ENCODE measurements at regions not wholly inside any gene's neighbourhood (a gene's known extent, or its start where the extent isn't known, plus 50 kb on each side); places are given as distances from the start of the nearest gene placed in this dataset.

DNA sequence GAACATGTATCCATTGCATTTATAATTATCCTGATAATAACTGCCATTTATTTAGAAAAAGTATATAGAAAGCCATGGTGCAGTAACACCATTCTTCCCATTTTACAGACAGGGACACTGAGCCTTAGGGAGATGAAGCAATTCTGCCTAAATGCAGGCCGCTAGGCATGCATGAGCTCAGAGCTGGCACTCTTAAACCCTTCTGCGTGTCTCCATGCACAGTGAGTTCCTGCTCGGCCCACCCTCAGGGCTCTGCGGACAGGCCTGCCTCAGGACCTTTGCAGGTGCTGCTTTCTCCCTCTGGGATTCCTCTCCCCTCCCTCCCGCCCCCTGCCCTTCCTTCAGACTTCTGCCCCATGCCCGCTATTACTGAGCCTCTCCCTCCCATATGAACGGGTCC, 54.3 kb upstream of the WSB1 start:
- H3K14ac ChIP-seq (ENCODE audit: low read length in 2 of 2) = no peak overlapping the region
- H3K23ac ChIP-seq (ENCODE audit: low read length in 2 of 2) = no peak overlapping the region
- H2BK120ac ChIP-seq (ENCODE audit: low read depth, low read length) = no peak overlapping the region
- no peak overlapping the region for H4K8ac ChIP-seq (ENCODE audit: low read length)
- H2BK12ac ChIP-seq (ENCODE audit: low read length in 2 of 2) = no peak overlapping the region
- DNase-seq = no peak
- 91% methylated on average over 4 of the region's 7 CpGs for WGBS
- H3K9me3 ChIP-seq (ENCODE audit: control insufficient read depth, low read length) = no peaks in the 10 kb centered on the region
- no peaks in the 10 kb centered on the region for H3K79me1 ChIP-seq (replicated peaks; ENCODE audit: low read length, poor library complexity, severe bottlenecking)
- H3K4me1 ChIP-seq (ENCODE audit: control insufficient read depth, insufficient read depth, low read depth, low read length) = no peaks in the 10 kb centered on the region
- no peak overlapping the region for H2AFZ ChIP-seq (ENCODE audit: low read depth, low read length)
- H2BK5ac ChIP-seq (ENCODE audit: low read depth, low read length, poor library complexity, severe bottlenecking) = no peak overlapping the region
- no peak overlapping the region for H3K4me2 ChIP-seq (ENCODE audit: low read length, poor library complexity, severe bottlenecking)
- H3K27me3 ChIP-seq (ENCODE audit: control insufficient read depth in 1 of 2, insufficient read depth in 1 of 2, low read length in 2 of 2) = no peaks in the 10 kb centered on the region
- H2BK15ac ChIP-seq (ENCODE audit: low read depth, poor library complexity, severe bottlenecking) = no peak overlapping the region
- no peak overlapping the region for H3K18ac ChIP-seq (ENCODE audit: low read depth in 1 of 2, low read length in 2 of 2)
- no peak overlapping the region for H3K4ac ChIP-seq (ENCODE audit: low read depth in 1 of 2, low read length in 2 of 2)
- no peak overlapping the region for H3K9ac ChIP-seq (ENCODE audit: low read length)
- no peak overlapping the region for H3K4me3 ChIP-seq (ENCODE audit: insufficient read depth in 1 of 2, low read depth in 1 of 2, low read length in 2 of 2)
- no peak overlapping the region for H3K27ac ChIP-seq (ENCODE audit: low read length, poor library complexity, severe bottlenecking)
- H2AK5ac ChIP-seq (ENCODE audit: low read length, severe bottlenecking) = no peak overlapping the region
- no peaks in the 10 kb centered on the region for H3K36me3 ChIP-seq (ENCODE audit: control insufficient read depth in 1 of 2, insufficient read depth in 2 of 2, low read depth in 1 of 2, low read length in 2 of 2)
- H4K91ac ChIP-seq (ENCODE audit: low read length) = no peak overlapping the region

DNA sequence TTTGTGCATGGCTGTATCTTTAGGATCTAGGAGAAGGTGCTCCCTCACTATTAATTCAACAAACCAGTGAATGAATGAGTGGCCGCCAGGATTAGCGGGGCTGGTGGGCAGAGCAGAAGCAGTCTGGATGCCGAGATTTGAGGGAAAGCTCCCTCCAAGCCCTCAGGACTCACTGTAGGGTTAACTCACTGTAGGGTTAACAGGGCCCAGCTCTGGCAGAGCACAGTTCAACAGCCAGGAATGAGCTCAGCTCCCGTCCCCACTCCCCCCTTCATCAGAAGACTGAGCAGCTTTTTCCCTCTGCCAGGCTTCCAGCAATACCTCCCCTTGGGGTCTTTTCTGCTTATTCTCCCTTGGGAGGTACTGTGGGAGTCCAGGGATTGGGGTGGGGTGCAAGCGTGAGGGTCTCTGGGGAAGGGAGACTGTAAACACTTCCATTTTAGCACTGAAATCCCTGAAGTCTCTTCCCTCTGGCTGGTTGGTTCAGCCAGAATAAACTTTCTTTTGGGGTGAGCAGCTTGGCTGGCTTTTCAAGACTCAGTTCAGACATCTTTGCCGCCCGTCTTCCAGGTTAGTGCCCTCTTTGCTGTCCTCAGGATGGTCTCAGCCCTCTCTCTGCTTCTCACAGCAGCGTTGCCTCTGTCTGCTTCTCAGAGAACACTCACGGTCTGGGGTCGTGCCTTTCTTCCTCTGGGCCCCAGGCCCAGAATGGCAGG, 53.7 kb upstream of the WSB1 start:
- WGBS = 86% methylated on average over 9 of the region's 10 CpGs

DNA sequence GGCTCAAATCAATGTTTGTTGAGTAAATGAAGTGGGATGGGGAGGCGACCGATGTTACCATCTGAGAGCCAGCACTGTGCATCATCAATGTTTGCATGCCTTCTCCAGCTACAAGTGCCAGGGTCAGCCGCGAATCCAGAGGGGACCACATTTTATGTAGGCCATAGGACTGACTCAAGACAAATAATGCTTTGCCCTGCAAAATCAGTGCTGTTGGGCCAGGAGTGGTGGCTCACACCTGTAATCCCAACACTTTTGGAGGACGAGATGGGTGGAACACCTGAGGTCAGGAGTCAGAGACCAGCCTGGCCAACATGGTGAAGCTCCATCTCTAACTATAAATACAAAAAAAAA, 53.1 kb upstream of the WSB1 start:
- Histone ChIP-seq H3K23ac (ENCODE audit: low read length in 2 of 2) (no peak overlapping the region), H3K4me2 (ENCODE audit: low read length, poor library complexity, severe bottlenecking) (no peak overlapping the region), H2BK12ac (ENCODE audit: low read length in 2 of 2) (no peak overlapping the region), H3K9ac (ENCODE audit: low read length) (no peak overlapping the region), H2BK15ac (ENCODE audit: low read depth, poor library complexity, severe bottlenecking) (no peak overlapping the region), H3K79me1 (replicated peaks; ENCODE audit: low read length, poor library complexity, severe bottlenecking) (no peaks in the 10 kb centered on the region), H2BK120ac (ENCODE audit: low read depth, low read length) (no peak overlapping the region), H3K27me3 (ENCODE audit: control insufficient read depth in 1 of 2, insufficient read depth in 1 of 2, low read length in 2 of 2) (no peaks in the 10 kb centered on the region), H3K4ac (ENCODE audit: low read depth in 1 of 2, low read length in 2 of 2) (no peak overlapping the region), H2BK5ac (ENCODE audit: low read depth, low read length, poor library complexity, severe bottlenecking) (no peak overlapping the region), H3K36me3 (ENCODE audit: control insufficient read depth in 1 of 2, insufficient read depth in 2 of 2, low read depth in 1 of 2, low read length in 2 of 2) (no peaks in the 10 kb centered on the region), H4K8ac (ENCODE audit: low read length) (no peak overlapping the region), H3K4me3 (ENCODE audit: insufficient read depth in 1 of 2, low read depth in 1 of 2, low read length in 2 of 2) (no peak overlapping the region), H3K4me1 (ENCODE audit: control insufficient read depth, insufficient read depth, low read depth, low read length) (peaks cover 3% of the 10 kb centered on the region), H4K91ac (ENCODE audit: low read length) (no peak overlapping the region), H3K27ac (ENCODE audit: low read length, poor library complexity, severe bottlenecking) (no peak overlapping the region), H2AK5ac (ENCODE audit: low read length, severe bottlenecking) (no peak overlapping the region), H2AFZ (ENCODE audit: low read depth, low read length) (no peak overlapping the region), H3K14ac (ENCODE audit: low read length in 2 of 2) (no peak overlapping the region), H3K9me3 (ENCODE audit: control insufficient read depth, low read length) (no peaks in the 10 kb centered on the region), H3K18ac (ENCODE audit: low read depth in 1 of 2, low read length in 2 of 2) (no peak overlapping the region)
- no peak for DNase-seq
- 98% methylated on average over 4 of the region's 5 CpGs for WGBS

More for the DNA sequence above, 53.7 kb upstream of the WSB1 start:
- H3K4me3 ChIP-seq (ENCODE audit: insufficient read depth in 1 of 2, low read depth in 1 of 2, low read length in 2 of 2) = no peak overlapping the region
- no peak overlapping the region for H3K27ac ChIP-seq (ENCODE audit: low read length, poor library complexity, severe bottlenecking)
- no peak overlapping the region for H4K91ac ChIP-seq (ENCODE audit: low read length)
- no peak overlapping the region for H3K23ac ChIP-seq (ENCODE audit: low read length in 2 of 2)
- H3K4ac ChIP-seq (ENCODE audit: low read depth in 1 of 2, low read length in 2 of 2) = no peak overlapping the region
- H3K9me3 ChIP-seq (ENCODE audit: control insufficient read depth, low read length) = no peaks in the 10 kb centered on the region
- no peak overlapping the region for H3K9ac ChIP-seq (ENCODE audit: low read length)
- H4K8ac ChIP-seq (ENCODE audit: low read length) = no peak overlapping the region
- peaks cover under 1% of the 10 kb centered on the region for H3K4me1 ChIP-seq (ENCODE audit: control insufficient read depth, insufficient read depth, low read depth, low read length)
- no peak overlapping the region for H3K14ac ChIP-seq (ENCODE audit: low read length in 2 of 2)
- no peak overlapping the region for H3K4me2 ChIP-seq (ENCODE audit: low read length, poor library complexity, severe bottlenecking)
- H2AK5ac ChIP-seq (ENCODE audit: low read length, severe bottlenecking) = no peak overlapping the region
- no peak for DNase-seq
- H3K36me3 ChIP-seq (ENCODE audit: control insufficient read depth in 1 of 2, insufficient read depth in 2 of 2, low read depth in 1 of 2, low read length in 2 of 2) = no peaks in the 10 kb centered on the region
- H3K18ac ChIP-seq (ENCODE audit: low read depth in 1 of 2, low read length in 2 of 2) = no peak overlapping the region
- H2AFZ ChIP-seq (ENCODE audit: low read depth, low read length) = no peak overlapping the region
- no peak overlapping the region for H2BK15ac ChIP-seq (ENCODE audit: low read depth, poor library complexity, severe bottlenecking)
- no peak overlapping the region for H2BK12ac ChIP-seq (ENCODE audit: low read length in 2 of 2)
- no peak overlapping the region for H2BK120ac ChIP-seq (ENCODE audit: low read depth, low read length)
- H2BK5ac ChIP-seq (ENCODE audit: low read depth, low read length, poor library complexity, severe bottlenecking) = no peak overlapping the region
- no peaks in the 10 kb centered on the region for H3K79me1 ChIP-seq (replicated peaks; ENCODE audit: low read length, poor library complexity, severe bottlenecking)
- no peaks in the 10 kb centered on the region for H3K27me3 ChIP-seq (ENCODE audit: control insufficient read depth in 1 of 2, insufficient read depth in 1 of 2, low read length in 2 of 2)

DNA sequence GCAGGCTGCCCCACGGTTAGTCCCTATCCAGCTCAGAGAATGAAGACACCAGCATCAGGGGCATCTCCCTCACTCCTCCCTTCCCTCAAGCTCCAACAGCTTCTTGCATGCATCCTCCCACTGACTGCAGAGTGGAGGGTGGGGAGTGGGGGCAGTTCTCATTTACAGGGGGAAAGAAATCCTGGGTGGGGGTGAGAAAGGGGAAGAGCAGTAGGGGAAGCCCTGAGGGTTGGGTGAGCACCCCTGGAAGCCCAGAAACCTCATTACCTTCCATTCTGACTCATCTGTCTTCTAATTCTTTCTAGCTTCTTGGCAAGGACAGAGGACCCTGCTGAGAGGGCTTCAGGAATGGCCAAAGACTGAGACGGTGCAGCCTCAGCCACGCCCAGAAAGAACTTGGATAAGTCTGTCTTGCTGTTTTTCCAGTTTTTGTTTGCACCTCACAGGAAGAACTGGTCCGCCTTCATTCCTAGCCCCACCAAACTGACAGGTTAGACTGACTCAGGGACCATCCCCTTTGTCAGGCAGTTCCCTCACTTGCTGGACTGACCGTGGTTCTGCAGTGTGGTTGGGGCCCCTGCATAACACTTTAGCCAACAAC, 52.5 kb upstream of the WSB1 start:
- Histone ChIP-seq H3K4me2 (ENCODE audit: low read length, poor library complexity, severe bottlenecking) (no peak overlapping the region), H2AFZ (ENCODE audit: low read depth, low read length) (no peak overlapping the region), H2BK120ac (ENCODE audit: low read depth, low read length) (no peak overlapping the region), H3K18ac (ENCODE audit: low read depth in 1 of 2, low read length in 2 of 2) (no peak overlapping the region), H2BK5ac (ENCODE audit: low read depth, low read length, poor library complexity, severe bottlenecking) (no peak overlapping the region), H4K8ac (ENCODE audit: low read length) (no peak overlapping the region), H2BK15ac (ENCODE audit: low read depth, poor library complexity, severe bottlenecking) (no peak overlapping the region), H3K79me1 (replicated peaks; ENCODE audit: low read length, poor library complexity, severe bottlenecking) (no peaks in the 10 kb centered on the region), H2BK12ac (ENCODE audit: low read length in 2 of 2) (no peak overlapping the region), H3K9ac (ENCODE audit: low read length) (no peak overlapping the region), H3K14ac (ENCODE audit: low read length in 2 of 2) (no peak overlapping the region), H3K4me1 (ENCODE audit: control insufficient read depth, insufficient read depth, low read depth, low read length) (peaks cover 3% of the 10 kb centered on the region), H3K27me3 (ENCODE audit: control insufficient read depth in 1 of 2, insufficient read depth in 1 of 2, low read length in 2 of 2) (no peaks in the 10 kb centered on the region), H3K23ac (ENCODE audit: low read length in 2 of 2) (no peak overlapping the region), H3K4ac (ENCODE audit: low read depth in 1 of 2, low read length in 2 of 2) (no peak overlapping the region), H3K27ac (ENCODE audit: low read length, poor library complexity, severe bottlenecking) (no peak overlapping the region), H3K9me3 (ENCODE audit: control insufficient read depth, low read length) (no peaks in the 10 kb centered on the region), H3K36me3 (ENCODE audit: control insufficient read depth in 1 of 2, insufficient read depth in 2 of 2, low read depth in 1 of 2, low read length in 2 of 2) (no peaks in the 10 kb centered on the region), H3K4me3 (ENCODE audit: insufficient read depth in 1 of 2, low read depth in 1 of 2, low read length in 2 of 2) (no peak overlapping the region), H2AK5ac (ENCODE audit: low read length, severe bottlenecking) (no peak overlapping the region), H4K91ac (ENCODE audit: low read length) (no peak overlapping the region)
- DNase-seq = no peak
- 72% methylated on average over 4 of the region's 5 CpGs for WGBS
